ENCODE measurements at regions not wholly inside any gene's neighbourhood (a gene's known extent, or its start where the extent isn't known, plus 50 kb on each side); places are given as distances from the start of the nearest gene placed in this dataset.

- Histone ChIP-seq H3K9me3 (ENCODE audit: control insufficient read depth, insufficient read depth, low read depth, low read length) (no peaks in the 10 kb centered on the region), H3K36me3 (ENCODE audit: control insufficient read depth in 2 of 2, insufficient read depth in 1 of 2, low read length in 2 of 2) (no peaks in the 10 kb centered on the region), H3K4me3 (ENCODE audit: low read depth, low read length) (no peak overlapping the region), H3K27ac (ENCODE audit: extremely low read depth, low read depth, low read length) (no peak overlapping the region), H3K4me1 (ENCODE audit: control insufficient read depth, insufficient read depth, low read length) (no peaks in the 10 kb centered on the region)
- CTCF ChIA-PET = no interaction called here
- no peak for TF ChIP-seq ZNF549 (tag by site-specific recombination; IDR thresholded peaks at IDR 0.05)
- TF ChIP-seq ZFP37 (tag by site-specific recombination; IDR thresholded peaks at IDR 0.05) = no peak
- no peak for TF ChIP-seq ZXDB (tag by site-specific recombination; IDR thresholded peaks at IDR 0.05)
- no peak for TF ChIP-seq ZNF76 (tag by site-specific recombination; IDR thresholded peaks at IDR 0.05; ENCODE audit: borderline replicate concordance, low read depth)
- no peak for TF ChIP-seq PBX3 (CRISPR knock-in tag; IDR thresholded peaks at IDR 0.05)
- no peak for TF ChIP-seq ZNF791 (tag by site-specific recombination; IDR thresholded peaks at IDR 0.05)
- TF ChIP-seq ZNF521 (tag by site-specific recombination; IDR thresholded peaks at IDR 0.05) = no peak
- no peak for TF ChIP-seq ZNF600 (tag by site-specific recombination; IDR thresholded peaks at IDR 0.05)
- no peak for TF ChIP-seq HOXA7 (CRISPR knock-in tag; IDR thresholded peaks at IDR 0.05; ENCODE audit: borderline replicate concordance)
- no peak for TF ChIP-seq EGR2 (tag by site-specific recombination; IDR thresholded peaks at IDR 0.05; ENCODE audit: low read depth)
- no peak for TF ChIP-seq ZNF174 (tag by site-specific recombination; IDR thresholded peaks at IDR 0.05)
- no peak for TF ChIP-seq ZNF292 (tag by site-specific recombination; IDR thresholded peaks at IDR 0.05; ENCODE audit: borderline replicate concordance, low read depth)
- no peak for TF ChIP-seq YY2 (tag by site-specific recombination; IDR thresholded peaks at IDR 0.05)
- TF ChIP-seq ZNF768 (tag by site-specific recombination; IDR thresholded peaks at IDR 0.05) = no peak
- TF ChIP-seq BCL11B (tag by site-specific recombination; IDR thresholded peaks at IDR 0.05; ENCODE audit: low read depth) = no peak
- no peak for TF ChIP-seq ZNF223 (tag by site-specific recombination; IDR thresholded peaks at IDR 0.05)
- no peak for TF ChIP-seq ZBTB1 (tag by site-specific recombination; IDR thresholded peaks at IDR 0.05)
- no peak for TF ChIP-seq ZNF449 (tag by site-specific recombination; IDR thresholded peaks at IDR 0.05)
- POLR2A ChIA-PET = no interaction called here
These were observed 384.2 kb downstream of the TAF11L14 start for GRCh38 chr5:18018472-18018871.

- H3K4me1 ChIP-seq (ENCODE audit: control insufficient read depth, insufficient read depth, low read length) = no peaks in the 10 kb centered on the region
- TF ChIP-seq ZNF629 (tag by site-specific recombination; IDR thresholded peaks at IDR 0.05) = no peak
- no peak for TF ChIP-seq BCL11B (tag by site-specific recombination; IDR thresholded peaks at IDR 0.05; ENCODE audit: low read depth)
- no peak for TF ChIP-seq ZBTB8A (tag by site-specific recombination; IDR thresholded peaks at IDR 0.05)
- no peak for TF ChIP-seq ZNF423 (tag by site-specific recombination; IDR thresholded peaks at IDR 0.05)
- no peak for TF ChIP-seq ZNF626 (tag by site-specific recombination; IDR thresholded peaks at IDR 0.05)
- no peak for TF ChIP-seq ZNF18 (tag by site-specific recombination; IDR thresholded peaks at IDR 0.05)
- no peak for TF ChIP-seq ZNF211 (tag by site-specific recombination; IDR thresholded peaks at IDR 0.05; ENCODE audit: low read depth)
- TF ChIP-seq ZNF398 (tag by site-specific recombination; IDR thresholded peaks at IDR 0.05) = no peak
- TF ChIP-seq MEIS1 (CRISPR knock-in tag; IDR thresholded peaks at IDR 0.05; ENCODE audit: borderline replicate concordance) = no peak
- no peak for TF ChIP-seq ELK4 (IDR thresholded peaks at IDR 0.05; ENCODE audit: borderline replicate concordance, low read depth, low read length)
- no peak for TF ChIP-seq ZSCAN30 (tag by site-specific recombination; IDR thresholded peaks at IDR 0.05)
- no peak for TF ChIP-seq ZNF112 (tag by site-specific recombination; IDR thresholded peaks at IDR 0.05)
- TF ChIP-seq ZNF354C (tag by site-specific recombination; IDR thresholded peaks at IDR 0.05; ENCODE audit: borderline replicate concordance, low read depth) = no peak
- no peak for TF ChIP-seq ZNF558 (tag by site-specific recombination; IDR thresholded peaks at IDR 0.05)
These were observed 389.0 kb downstream of the TAF11L14 start for GRCh38 chr5:18023275-18023674.

More at GRCh38 chr5:18023275-18023674, 389.0 kb downstream of the TAF11L14 start:
- CTCF ChIA-PET = interaction anchor here (0.6 to 0.7 kb wide), 2 partner anchors 15 to 583 kb away, joined by 3 read pairs; no protein-coding TSS in a partner anchor
- POLR2A ChIA-PET = no interaction called here
- Histone ChIP-seq H3K9me3 (ENCODE audit: control insufficient read depth, insufficient read depth, low read depth, low read length) (no peaks in the 10 kb centered on the region), H3K36me3 (ENCODE audit: control insufficient read depth in 2 of 2, insufficient read depth in 1 of 2, low read length in 2 of 2) (no peaks in the 10 kb centered on the region), H3K4me3 (ENCODE audit: low read depth, low read length) (no peak overlapping the region), H3K27ac (ENCODE audit: extremely low read depth, low read depth, low read length) (no peak overlapping the region)

Measured in HEK293 (cell line).